Spleen (tissue), 7 donors: ENCODE measurements at regions not wholly inside any gene's neighbourhood (a gene's known extent, or its start where the extent isn't known, plus 50 kb on each side); places are given as distances from the start of the nearest gene placed in this dataset.

Experiments
- CTCF ChIP-seq, 11 experiments: fragments of 200-600 bp in 7 of 11; fragments of 450-650 bp in 4 of 11; sonication (generic) in 4 of 11; IDR thresholded peaks in 8 of 11; conservative IDR thresholded peaks in 3 of 11; 1 replicate in 7 of 11; 2 replicates in 4 of 11; pipeline versions ENCODE4 v1.4.0 to v1.8.0; 2016 to 2021; ENCODE audit warnings: antibody characterized with exemption in 11 of 11, inconsistent platforms in 4 of 11, mild to moderate bottlenecking in 1 of 11
- POLR2A ChIP-seq, 3 donors: fragments of 450-650 bp; IDR thresholded peaks; one replicate each; pipeline ENCODE4 v1.5.1; 2017; ENCODE audit warnings: antibody characterized with exemption in 3 of 3, mild to moderate bottlenecking in 1 of 3
- POLR2AphosphoS5 ChIP-seq, 3 donors: sonication (generic); formaldehyde crosslinking; IDR thresholded peaks; one replicate each; pipeline ENCODE4 v1.5.1; 2017; ENCODE audit warnings: antibody characterized with exemption in 3 of 3
- donor health status: DM: no; HTN: no; CAD: no; lungs with moderate emphysema.
- donor health status: DM: no; HTN: no; CAD: no.
- donor health status: DM: no; HTN: no; CAD: no.

GRCh38 chr5:109947667-109948066 lies 257.9 kb downstream of the MAN2A1 start:
- no peak for TF ChIP-seq CTCF (IDR thresholded peaks at IDR 0.05 in 8 of 11, conservative IDR thresholded peaks at IDR 0.05 in 3 of 11)
- TF ChIP-seq POLR2A (IDR thresholded peaks at IDR 0.05) = no peak
- TF ChIP-seq POLR2AphosphoS5 (IDR thresholded peaks at IDR 0.05) = no peak
